ENCODE measurements at regions not wholly inside any gene's neighbourhood (a gene's known extent, or its start where the extent isn't known, plus 50 kb on each side); places are given as distances from the start of the nearest gene placed in this dataset.

DNA sequence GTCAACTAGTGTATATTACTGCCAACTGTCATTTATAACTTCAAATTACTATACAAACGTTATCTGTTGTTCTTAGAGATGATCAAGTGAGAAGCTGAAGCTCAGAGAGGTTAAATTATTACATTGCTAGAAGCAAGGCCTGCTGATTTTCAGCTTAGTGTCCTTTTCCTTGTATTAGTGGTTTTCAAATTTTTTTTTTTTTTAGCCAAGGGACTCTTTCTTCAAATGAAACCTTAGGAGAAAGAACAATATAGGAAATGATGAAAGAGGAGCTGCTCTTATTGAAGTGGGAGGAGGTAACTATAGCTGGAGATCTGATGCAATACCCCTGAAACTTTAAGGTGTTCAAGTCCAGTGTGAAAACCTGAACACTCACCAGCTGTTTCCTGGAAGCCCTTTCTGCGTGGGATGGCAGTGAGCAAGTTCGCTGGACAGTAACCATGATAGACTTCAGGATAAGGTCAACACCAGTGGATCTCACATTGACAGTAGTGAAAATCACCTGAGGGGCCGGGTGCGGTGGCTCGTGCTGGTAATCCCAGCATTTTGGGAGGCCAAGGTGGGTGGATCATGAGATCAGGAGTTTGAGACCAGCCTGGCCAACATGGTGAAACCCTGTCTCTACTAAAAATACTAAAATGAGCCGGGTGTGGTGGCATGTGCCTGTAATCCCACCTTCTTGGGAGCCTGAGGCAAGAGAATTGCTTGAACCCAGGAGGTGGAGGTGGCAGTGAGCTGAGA, 376.2 kb downstream of the EDEM1 start:
- TF ChIP-seq POLR2AphosphoS5 (IDR thresholded peaks at IDR 0.05) = no peak
- TF ChIP-seq, protein P1, sequence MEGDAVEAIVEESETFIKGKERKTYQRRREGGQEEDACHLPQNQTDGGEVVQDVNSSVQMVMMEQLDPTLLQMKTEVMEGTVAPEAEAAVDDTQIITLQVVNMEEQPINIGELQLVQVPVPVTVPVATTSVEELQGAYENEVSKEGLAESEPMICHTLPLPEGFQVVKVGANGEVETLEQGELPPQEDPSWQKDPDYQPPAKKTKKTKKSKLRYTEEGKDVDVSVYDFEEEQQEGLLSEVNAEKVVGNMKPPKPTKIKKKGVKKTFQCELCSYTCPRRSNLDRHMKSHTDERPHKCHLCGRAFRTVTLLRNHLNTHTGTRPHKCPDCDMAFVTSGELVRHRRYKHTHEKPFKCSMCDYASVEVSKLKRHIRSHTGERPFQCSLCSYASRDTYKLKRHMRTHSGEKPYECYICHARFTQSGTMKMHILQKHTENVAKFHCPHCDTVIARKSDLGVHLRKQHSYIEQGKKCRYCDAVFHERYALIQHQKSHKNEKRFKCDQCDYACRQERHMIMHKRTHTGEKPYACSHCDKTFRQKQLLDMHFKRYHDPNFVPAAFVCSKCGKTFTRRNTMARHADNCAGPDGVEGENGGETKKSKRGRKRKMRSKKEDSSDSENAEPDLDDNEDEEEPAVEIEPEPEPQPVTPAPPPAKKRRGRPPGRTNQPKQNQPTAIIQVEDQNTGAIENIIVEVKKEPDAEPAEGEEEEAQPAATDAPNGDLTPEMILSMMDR (IDR thresholded peaks at IDR 0.05) = no peak
